ENCODE measurements at regions not wholly inside any gene's neighbourhood (a gene's known extent, or its start where the extent isn't known, plus 50 kb on each side); places are given as distances from the start of the nearest gene placed in this dataset.
"Not testable (repeated sequence)": the region's sequence is repeated elsewhere in the genome, so short reads cannot be mapped to it uniquely, and the experiment has no call there.

DNA sequence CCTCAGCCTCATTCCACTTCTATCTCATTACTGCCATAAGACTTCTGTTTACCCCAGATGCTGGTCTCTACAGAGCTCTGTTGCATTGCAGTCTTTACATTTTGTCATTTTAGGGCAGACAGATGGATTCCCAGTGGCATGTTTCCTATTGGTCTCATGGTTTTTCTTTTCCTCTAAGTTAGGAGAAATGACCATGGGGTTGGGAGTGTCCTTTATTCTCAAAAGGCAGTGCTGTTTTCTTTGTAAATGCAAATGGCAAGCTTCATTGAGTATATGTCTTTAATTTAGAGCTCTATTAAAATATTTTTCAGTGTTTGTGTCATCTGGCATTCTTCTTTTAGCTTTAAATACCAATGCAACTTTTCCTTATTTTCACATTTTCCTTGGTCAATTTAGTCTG is 57.0 kb downstream of the MSTN start:
- TF ChIP-seq, protein P1, sequence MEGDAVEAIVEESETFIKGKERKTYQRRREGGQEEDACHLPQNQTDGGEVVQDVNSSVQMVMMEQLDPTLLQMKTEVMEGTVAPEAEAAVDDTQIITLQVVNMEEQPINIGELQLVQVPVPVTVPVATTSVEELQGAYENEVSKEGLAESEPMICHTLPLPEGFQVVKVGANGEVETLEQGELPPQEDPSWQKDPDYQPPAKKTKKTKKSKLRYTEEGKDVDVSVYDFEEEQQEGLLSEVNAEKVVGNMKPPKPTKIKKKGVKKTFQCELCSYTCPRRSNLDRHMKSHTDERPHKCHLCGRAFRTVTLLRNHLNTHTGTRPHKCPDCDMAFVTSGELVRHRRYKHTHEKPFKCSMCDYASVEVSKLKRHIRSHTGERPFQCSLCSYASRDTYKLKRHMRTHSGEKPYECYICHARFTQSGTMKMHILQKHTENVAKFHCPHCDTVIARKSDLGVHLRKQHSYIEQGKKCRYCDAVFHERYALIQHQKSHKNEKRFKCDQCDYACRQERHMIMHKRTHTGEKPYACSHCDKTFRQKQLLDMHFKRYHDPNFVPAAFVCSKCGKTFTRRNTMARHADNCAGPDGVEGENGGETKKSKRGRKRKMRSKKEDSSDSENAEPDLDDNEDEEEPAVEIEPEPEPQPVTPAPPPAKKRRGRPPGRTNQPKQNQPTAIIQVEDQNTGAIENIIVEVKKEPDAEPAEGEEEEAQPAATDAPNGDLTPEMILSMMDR (IDR thresholded peaks at IDR 0.05) = no peak
- Histone ChIP-seq H3K4me1 (ENCODE audit: low read depth) (no peaks in the 10 kb centered on the region), H3K36me3 (ENCODE audit: low read depth) (no peaks in the 10 kb centered on the region), H3K4me3 (no peak overlapping the region), H3K9me3 (no peaks in the 10 kb centered on the region)
- DNase-seq = no peak
- ATAC-seq = no peak
- intact Hi-C loops (cut with DNase I, micrococcal nuclease) = no loop called here

DNA sequence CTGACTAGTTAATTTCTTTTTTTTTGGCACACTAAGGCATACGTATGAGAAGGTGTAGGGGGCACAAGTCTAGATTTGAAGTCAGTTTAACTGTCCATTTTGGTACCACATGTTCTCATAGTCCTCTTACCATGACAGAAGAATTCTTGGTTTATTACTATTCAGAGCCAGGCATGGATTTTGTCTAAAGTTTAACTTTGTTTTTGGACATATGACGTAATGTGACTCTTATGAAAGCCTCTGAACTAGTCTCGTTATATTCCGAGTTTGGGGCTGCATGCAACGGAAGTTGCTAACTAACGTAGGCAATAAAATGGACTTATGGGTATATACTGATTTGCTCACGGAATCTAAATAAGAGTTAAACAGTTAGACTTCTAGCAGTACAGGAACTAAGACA is 62.9 kb downstream of the MSTN start:
- Histone ChIP-seq H3K9me3 (peaks cover 8% of the 10 kb centered on the region), H3K36me3 (ENCODE audit: low read depth) (no peaks in the 10 kb centered on the region), H3K4me1 (ENCODE audit: low read depth) (no peaks in the 10 kb centered on the region), H3K4me3 (no peak overlapping the region)
- intact Hi-C loops (cut with DNase I, micrococcal nuclease) = no loop called here
- no peak for DNase-seq
- no peak for ATAC-seq
- TF ChIP-seq, protein P1 (IDR thresholded peaks at IDR 0.05) = no peak

DNA sequence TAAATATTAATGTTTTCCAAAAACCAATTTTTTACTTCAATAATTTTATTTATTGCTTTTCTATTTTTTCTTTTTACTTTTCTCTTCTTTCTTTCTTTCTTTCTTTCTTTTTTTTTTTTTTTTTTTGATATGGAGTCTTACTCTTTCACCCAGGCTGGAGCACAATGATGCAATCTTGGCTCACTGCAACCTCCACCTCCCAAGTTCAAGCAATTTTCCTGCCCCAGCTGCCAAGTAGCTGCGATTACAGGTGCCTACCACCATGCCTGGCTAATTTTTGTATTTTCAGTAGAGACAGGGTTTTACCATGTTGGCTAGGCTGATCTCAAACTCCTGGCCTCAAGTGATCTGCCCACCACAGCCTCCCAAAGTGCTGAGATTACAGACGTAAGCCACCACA is 63.9 kb downstream of the MSTN start:
- DNase-seq; H3K4me1 ChIP-seq (ENCODE audit: low read depth); H3K4me3 ChIP-seq; H3K36me3 ChIP-seq (ENCODE audit: low read depth); intact Hi-C loops (cut with DNase I, micrococcal nuclease); ATAC-seq; H3K9me3 ChIP-seq: not testable (repeated sequence)

DNA sequence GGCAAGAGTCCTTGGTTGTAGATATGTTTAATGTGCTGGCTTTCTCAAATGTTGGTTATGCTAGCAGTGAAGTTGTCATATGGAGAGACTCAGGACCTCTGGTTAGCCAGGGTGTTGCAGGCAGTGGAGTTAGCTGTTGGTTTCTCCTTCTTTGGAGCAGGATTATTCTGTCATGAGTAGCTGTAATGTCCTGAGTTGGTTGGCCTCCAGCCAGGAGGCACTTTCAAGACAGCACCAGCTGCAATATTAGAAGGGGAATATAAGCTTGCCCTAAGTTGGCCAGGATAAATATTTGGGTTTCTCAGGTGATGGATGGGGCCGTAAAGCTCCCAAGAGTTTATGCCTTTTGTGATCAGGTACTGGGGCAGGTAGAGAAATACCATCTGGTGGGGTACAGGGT is 65.5 kb downstream of the MSTN start:
- no peak for ATAC-seq
- TF ChIP-seq, protein P1 (IDR thresholded peaks at IDR 0.05) = no peak
- DNase-seq = no peak
- Histone ChIP-seq H3K9me3 (peaks cover 8% of the 10 kb centered on the region), H3K4me3 (no peak overlapping the region), H3K36me3 (ENCODE audit: low read depth) (no peaks in the 10 kb centered on the region), H3K4me1 (ENCODE audit: low read depth) (no peaks in the 10 kb centered on the region)
- intact Hi-C loops (cut with DNase I, micrococcal nuclease) = no loop called here

DNA sequence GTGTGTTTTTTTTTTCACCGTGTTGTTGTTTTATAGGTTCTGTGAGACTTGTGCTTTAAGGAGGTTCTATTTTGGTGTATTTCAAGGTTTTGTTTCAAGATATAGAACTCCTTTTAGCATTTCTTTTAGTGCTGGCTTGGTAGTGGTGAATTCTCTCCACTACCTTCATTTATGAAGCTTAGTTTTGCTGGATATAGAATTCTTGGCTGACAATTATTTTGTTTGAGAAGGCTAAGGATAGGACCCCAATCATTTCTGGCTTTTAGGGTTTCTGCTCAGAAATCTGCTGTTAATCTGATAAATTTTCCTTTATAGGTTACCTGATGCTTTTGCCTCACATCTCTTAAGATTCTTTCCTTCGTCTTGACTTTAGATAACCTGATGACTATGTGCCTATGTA is 66.8 kb downstream of the MSTN start:
- peaks cover 8% of the 10 kb centered on the region for H3K9me3 ChIP-seq
- no peak for ATAC-seq
- intact Hi-C loops (cut with DNase I, micrococcal nuclease) = no loop called here

DNA sequence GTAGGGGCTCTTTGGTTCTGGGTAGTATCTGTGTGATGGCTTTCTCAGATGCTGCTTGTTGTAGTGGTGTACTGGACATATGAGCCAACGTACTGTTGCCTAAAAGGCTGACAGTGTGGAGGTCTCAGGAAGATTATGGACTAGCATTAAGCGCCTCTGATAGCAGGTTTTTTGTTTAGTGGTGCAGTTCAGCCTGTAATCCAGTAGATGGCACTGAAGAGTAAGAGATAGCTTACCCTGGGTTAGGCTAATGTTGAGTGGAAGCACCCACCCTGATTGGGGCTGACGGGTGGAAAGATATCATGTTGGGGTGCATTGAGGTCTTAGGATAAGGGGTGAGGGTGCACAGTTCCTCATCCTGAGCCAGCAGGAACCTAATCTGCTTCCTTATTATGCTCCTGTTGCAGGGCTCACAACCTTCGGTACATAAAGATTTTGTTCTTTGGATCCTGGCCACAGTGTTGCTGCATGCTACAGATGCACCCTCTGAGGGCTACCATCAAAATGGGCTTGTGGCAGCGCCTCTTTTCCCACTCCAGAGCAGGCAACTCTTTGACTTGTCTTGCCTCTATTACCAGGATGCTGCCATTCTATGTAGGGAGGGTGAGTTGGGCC is 79.6 kb downstream of the MSTN start:
- TF ChIP-seq, protein P1 (IDR thresholded peaks at IDR 0.05) = no peak
- Histone ChIP-seq H3K4me1 (ENCODE audit: low read depth) (no peaks in the 10 kb centered on the region), H3K36me3 (ENCODE audit: low read depth) (no peaks in the 10 kb centered on the region), H3K4me3 (no peak overlapping the region), H3K9me3 (peaks cover 34% of the 10 kb centered on the region)
- ATAC-seq (no peak), DNase-seq (no peak)
- intact Hi-C loops (cut with DNase I, micrococcal nuclease) = no loop called here

More for the DNA sequence above, 66.8 kb downstream of the MSTN start:
- no peaks in the 10 kb centered on the region for H3K4me1 ChIP-seq (ENCODE audit: low read depth)
- no peaks in the 10 kb centered on the region for H3K36me3 ChIP-seq (ENCODE audit: low read depth)
- TF ChIP-seq, protein P1 (IDR thresholded peaks at IDR 0.05) = no peak
- H3K4me3 ChIP-seq = no peak overlapping the region
- no peak for DNase-seq

Data from mucosa of descending colon (tissue), 3 donors.